ENCODE measurements at regions not wholly inside any gene's neighbourhood (a gene's known extent, or its start where the extent isn't known, plus 50 kb on each side); places are given as distances from the start of the nearest gene placed in this dataset.

DNA sequence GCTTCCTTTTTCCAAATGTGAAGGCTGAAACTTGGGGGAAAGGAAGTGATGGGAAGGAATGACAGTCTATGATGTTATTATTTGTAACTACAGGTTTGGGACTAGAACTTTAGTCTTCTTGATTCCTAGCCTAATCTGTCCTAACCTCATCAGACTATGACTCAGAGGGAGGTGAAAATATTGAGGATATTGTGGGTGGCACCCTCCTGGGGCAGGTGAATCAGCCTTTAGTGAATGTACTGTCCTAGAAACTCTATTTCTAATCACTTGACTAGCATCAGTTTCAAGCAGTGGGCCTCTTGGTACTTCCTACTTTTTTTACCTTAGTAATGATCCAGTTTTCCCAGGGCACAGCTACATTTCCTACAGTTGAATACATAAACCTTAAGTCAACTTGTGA lies 829.0 kb upstream of the API5 start:
- Histone ChIP-seq H3K27me3 (no peaks in the 10 kb centered on the region), H3K27ac (no peak overlapping the region), H3K4me3 (no peak overlapping the region), H3K9me3 (no peaks in the 10 kb centered on the region), H3K36me3 (no peaks in the 10 kb centered on the region), H3K4me1 (no peaks in the 10 kb centered on the region)
- intact Hi-C loops (cut with DNase I; ENCODE audit: low total_unique reads) = no loop called here
- TF ChIP-seq POLR2A (IDR thresholded peaks at IDR 0.05) = no peak
- TF ChIP-seq, protein P1, sequence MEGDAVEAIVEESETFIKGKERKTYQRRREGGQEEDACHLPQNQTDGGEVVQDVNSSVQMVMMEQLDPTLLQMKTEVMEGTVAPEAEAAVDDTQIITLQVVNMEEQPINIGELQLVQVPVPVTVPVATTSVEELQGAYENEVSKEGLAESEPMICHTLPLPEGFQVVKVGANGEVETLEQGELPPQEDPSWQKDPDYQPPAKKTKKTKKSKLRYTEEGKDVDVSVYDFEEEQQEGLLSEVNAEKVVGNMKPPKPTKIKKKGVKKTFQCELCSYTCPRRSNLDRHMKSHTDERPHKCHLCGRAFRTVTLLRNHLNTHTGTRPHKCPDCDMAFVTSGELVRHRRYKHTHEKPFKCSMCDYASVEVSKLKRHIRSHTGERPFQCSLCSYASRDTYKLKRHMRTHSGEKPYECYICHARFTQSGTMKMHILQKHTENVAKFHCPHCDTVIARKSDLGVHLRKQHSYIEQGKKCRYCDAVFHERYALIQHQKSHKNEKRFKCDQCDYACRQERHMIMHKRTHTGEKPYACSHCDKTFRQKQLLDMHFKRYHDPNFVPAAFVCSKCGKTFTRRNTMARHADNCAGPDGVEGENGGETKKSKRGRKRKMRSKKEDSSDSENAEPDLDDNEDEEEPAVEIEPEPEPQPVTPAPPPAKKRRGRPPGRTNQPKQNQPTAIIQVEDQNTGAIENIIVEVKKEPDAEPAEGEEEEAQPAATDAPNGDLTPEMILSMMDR (IDR thresholded peaks at IDR 0.05) = no peak
- no peak for DNase-seq

DNA sequence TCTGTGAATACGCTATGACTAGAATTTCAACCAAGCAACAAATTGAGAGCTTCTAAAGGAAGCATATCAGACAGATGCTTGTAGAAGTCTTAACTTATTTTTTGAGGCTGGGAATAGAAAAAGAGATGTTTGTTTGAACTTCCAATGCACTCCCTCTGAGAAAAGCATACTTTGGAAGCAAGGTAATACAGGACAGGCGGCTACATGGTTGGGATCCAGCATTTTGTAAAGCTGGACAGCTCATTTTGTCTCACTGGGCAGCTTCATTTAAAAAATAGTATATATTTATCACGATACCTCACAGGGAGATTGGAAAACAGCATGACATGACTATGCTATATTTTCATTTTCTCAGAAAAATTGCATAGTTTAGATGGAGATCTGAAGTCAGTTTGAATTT lies 821.3 kb upstream of the API5 start:
- no peak overlapping the region for H3K4me3 ChIP-seq
- TF ChIP-seq, protein P1 (IDR thresholded peaks at IDR 0.05) = no peak
- no peak for TF ChIP-seq POLR2A (IDR thresholded peaks at IDR 0.05)
- DNase-seq = no peak
- no peaks in the 10 kb centered on the region for H3K36me3 ChIP-seq
- intact Hi-C loops (cut with DNase I; ENCODE audit: low total_unique reads) = no loop called here
- no peaks in the 10 kb centered on the region for H3K27me3 ChIP-seq
- no peaks in the 10 kb centered on the region for H3K4me1 ChIP-seq
- no peak overlapping the region for H3K27ac ChIP-seq
- no peaks in the 10 kb centered on the region for H3K9me3 ChIP-seq

DNA sequence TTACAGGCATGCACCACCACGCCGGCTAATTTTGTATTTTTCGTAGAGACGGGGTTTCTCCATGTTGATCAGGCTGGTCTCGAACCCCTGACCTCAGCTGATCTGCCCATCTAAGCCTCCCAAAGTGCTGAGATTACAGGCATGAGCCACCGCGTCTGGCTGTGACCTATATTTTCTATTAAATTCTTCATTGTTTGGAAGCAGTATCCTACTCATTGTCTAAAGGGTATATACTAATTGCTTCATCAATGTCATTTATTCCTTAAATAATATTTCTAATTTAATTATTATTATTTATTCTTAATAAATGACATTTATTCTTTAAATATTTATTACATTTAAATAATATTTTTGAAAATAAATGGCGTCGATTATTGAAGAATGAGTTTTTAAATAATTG lies 817.3 kb upstream of the API5 start:
- H3K9me3 ChIP-seq = no peaks in the 10 kb centered on the region
- TF ChIP-seq, protein P1 (IDR thresholded peaks at IDR 0.05) = no peak
- no peak for TF ChIP-seq POLR2A (IDR thresholded peaks at IDR 0.05)
- H3K36me3 ChIP-seq = no peaks in the 10 kb centered on the region
- H3K27me3 ChIP-seq = no peaks in the 10 kb centered on the region
- H3K27ac ChIP-seq = no peak overlapping the region
- no peak for DNase-seq
- no peak overlapping the region for H3K4me3 ChIP-seq
- no peaks in the 10 kb centered on the region for H3K4me1 ChIP-seq
- intact Hi-C loops (cut with DNase I; ENCODE audit: low total_unique reads) = no loop called here

DNA sequence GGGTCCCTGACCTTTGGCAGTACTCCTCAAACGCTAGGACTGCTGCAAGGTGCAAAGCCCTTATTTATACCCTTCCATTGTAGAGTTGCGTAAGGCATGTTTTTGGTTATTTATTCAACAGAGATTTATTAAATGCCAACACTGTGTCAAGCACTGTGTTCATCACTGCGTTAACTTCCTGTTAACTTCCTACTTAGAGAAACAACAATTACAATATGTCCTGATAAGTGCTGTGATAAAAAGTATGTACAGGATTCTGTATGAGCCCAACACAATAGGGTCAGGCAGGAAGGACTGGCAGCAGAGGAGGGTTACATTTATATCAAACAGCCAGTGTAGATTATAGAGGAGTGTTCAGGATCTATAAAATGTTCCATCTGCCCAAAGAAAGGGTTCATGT lies 812.8 kb upstream of the API5 start:
- H3K36me3 ChIP-seq = no peaks in the 10 kb centered on the region
- TF ChIP-seq, protein P1 (IDR thresholded peaks at IDR 0.05) = no peak
- no peak for TF ChIP-seq POLR2A (IDR thresholded peaks at IDR 0.05)
- no peak overlapping the region for H3K27ac ChIP-seq
- no peak overlapping the region for H3K4me3 ChIP-seq
- no peak for DNase-seq
- H3K9me3 ChIP-seq = no peaks in the 10 kb centered on the region
- no peaks in the 10 kb centered on the region for H3K4me1 ChIP-seq
- intact Hi-C loops (cut with DNase I; ENCODE audit: low total_unique reads) = no loop called here
- no peaks in the 10 kb centered on the region for H3K27me3 ChIP-seq

DNA sequence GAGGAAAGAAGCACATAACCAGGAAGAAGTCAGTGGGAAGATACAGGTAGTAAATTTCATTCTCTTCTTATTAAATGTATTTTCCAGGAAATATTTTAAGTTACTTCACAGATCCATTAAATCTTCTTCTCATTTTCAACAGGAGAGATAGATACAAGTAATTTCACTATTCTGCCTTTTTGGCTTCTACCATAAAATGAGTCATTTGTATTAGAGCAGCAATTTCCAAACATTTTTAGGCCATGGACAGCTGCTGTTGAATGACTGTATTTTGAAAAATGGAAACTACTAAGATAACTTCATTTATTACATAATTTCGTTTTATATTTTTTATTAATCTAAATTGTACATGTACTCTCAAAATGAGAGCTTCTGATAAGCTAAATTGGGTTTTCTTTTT lies 809.6 kb upstream of the API5 start:
- no peaks in the 10 kb centered on the region for H3K27me3 ChIP-seq
- H3K36me3 ChIP-seq = no peaks in the 10 kb centered on the region
- no peak for DNase-seq
- H3K27ac ChIP-seq = no peak overlapping the region
- intact Hi-C loops (cut with DNase I; ENCODE audit: low total_unique reads) = no loop called here
- no peak for TF ChIP-seq POLR2A (IDR thresholded peaks at IDR 0.05)
- TF ChIP-seq, protein P1 (IDR thresholded peaks at IDR 0.05) = no peak
- H3K4me1 ChIP-seq = no peaks in the 10 kb centered on the region
- H3K4me3 ChIP-seq = no peak overlapping the region
- H3K9me3 ChIP-seq = no peaks in the 10 kb centered on the region

All from uterus (tissue), 3 donors.